HepG2 (cell line): ENCODE measurements at regions not wholly inside any gene's neighbourhood (a gene's known extent, or its start where the extent isn't known, plus 50 kb on each side); places are given as distances from the start of the nearest gene placed in this dataset.

Source experiments
- ATAC-seq: fragments of 200-7000 bp; cut with Tn5 transposase; 3 replicates; pipeline ENCODE4 v1.9.1; 2020; ENCODE audit warnings: mild to moderate bottlenecking, moderate library complexity
- BruUV-seq: library from RNA; stranded (reverse); fragments of 400-500 nt; replicated peaks from 2 replicates; lab custom pipeline; 2021; lab: Mats Ljungman, UMichigan
- CTCF ChIA-PET: fragments of 300-600 bp; formaldehyde crosslinking; extraction: SDS; loops from one replicate; lab custom pipeline; 2021; ENCODE audit warnings: low total read pairs, inconsistent platforms, low intra/inter-chr PET ratio; lab: Yijun Ruan, JAX
- POLR2A ChIA-PET: fragments of 350-600 bp; sonication (Branson Sonifier 250); formaldehyde crosslinking; loops from one replicate; lab custom pipeline; 2020; ENCODE audit warnings: antibody characterized with exemption, inconsistent platforms; lab: Yijun Ruan, JAX
- DNase-seq: peaks from one replicate; pipeline ENCODE4 v3.0.0-alpha.2; 2015; ENCODE audit warnings: low spot score
- FAIRE-seq: peaks from 3 replicates; lab custom pipeline; 2011; peaks lifted over from hg19 to GRCh38; lab: Jason Lieb, UNC
- H2AFZ ChIP-seq: one replicate; pipeline ENCODE4 v1.6.1; 2011; ENCODE audit warnings: low read length, inconsistent platforms
- H3K27ac ChIP-seq: fragments of 300-600 bp; 3 replicates; pipeline ENCODE4 v1.8.0; 2011; ENCODE audit warnings: mixed run types, mild to moderate bottlenecking, mixed read lengths, low read length, inconsistent platforms; ENCODE audit not compliant: insufficient read depth; ENCODE audit errors: extremely low read length
- H3K27me3 ChIP-seq, 2 experiments: fragments of 200-600 bp in 1 of 2; 2 replicates in 1 of 2; 3 replicates in 1 of 2; pipeline versions ENCODE4 v1.6.0 to v1.8.0; 2011; ENCODE audit warnings: low read length in 2 of 2, mild to moderate bottlenecking in 2 of 2, moderate library complexity in 2 of 2, inconsistent platforms in 1 of 2; ENCODE audit not compliant: insufficient read depth in 2 of 2, control insufficient read depth in 1 of 2
- H3K36me3 ChIP-seq, 2 experiments: fragments of 200-600 bp in 1 of 2; replicated peaks in 1 of 2; 2 replicates in 1 of 2; 3 replicates in 1 of 2; pipeline versions ENCODE4 v1.5.1 to v1.8.0; 2011; ENCODE audit warnings: low read length in 2 of 2, inconsistent platforms in 1 of 2; ENCODE audit not compliant: insufficient read depth in 2 of 2, control insufficient read depth in 1 of 2
- H3K4me1 ChIP-seq: 2 replicates; pipeline ENCODE4 v1.5.1; 2012; ENCODE audit warnings: low read length, inconsistent platforms; ENCODE audit not compliant: insufficient read depth
- H3K4me2 ChIP-seq: 2 replicates; pipeline ENCODE4 v1.6.0; 2011; ENCODE audit warnings: low read depth, low read length, inconsistent platforms
- H3K4me3 ChIP-seq, 3 experiments: fragments of 200-600 bp in 1 of 3; sonication (generic), shearing (Covaris generic) in 1 of 3; replicated peaks in 1 of 3; 2 replicates each; pipeline ENCODE4 v1.5.1; 2011 to 2016; ENCODE audit warnings: low read length in 3 of 3, inconsistent platforms in 2 of 3, low read depth in 2 of 3, mild to moderate bottlenecking in 2 of 3, control low read depth in 1 of 3, mixed read lengths in 1 of 3; ENCODE audit not compliant: insufficient read depth in 1 of 3
- H3K79me2 ChIP-seq: one replicate; pipeline ENCODE4 v1.6.1; 2011; ENCODE audit warnings: low read length, inconsistent platforms; ENCODE audit not compliant: insufficient read depth
- H3K9ac ChIP-seq: 2 replicates; pipeline ENCODE4 v1.6.0; 2011; ENCODE audit warnings: mild to moderate bottlenecking, low read depth, low read length, inconsistent platforms; ENCODE audit not compliant: insufficient read depth
- H3K9me3 ChIP-seq: 2 replicates; pipeline ENCODE4 v1.5.1; 2012; ENCODE audit warnings: mild to moderate bottlenecking, low read length
- H4K20me1 ChIP-seq: 2 replicates; pipeline ENCODE4 v1.6.0; 2011; ENCODE audit warnings: inconsistent platforms, mild to moderate bottlenecking, low read length, moderate library complexity; ENCODE audit not compliant: insufficient read depth
- CHCHD3 ChIP-seq: sonication (generic); formaldehyde crosslinking; IDR thresholded peaks from 2 replicates; pipeline ENCODE4 v1.8.0; 2022; ENCODE audit warnings: mild to moderate bottlenecking, missing genetic modification reagents, moderate library complexity
- FOXO1 ChIP-seq: sonication (generic); formaldehyde crosslinking; IDR thresholded peaks from 2 replicates; pipeline ENCODE4 v1.4.0; 2020; ENCODE audit warnings: missing genetic modification reagents
- FOXO4 ChIP-seq: sonication (generic); formaldehyde crosslinking; conservative IDR thresholded peaks from 2 replicates; pipeline ENCODE4 v1.8.1; 2023; ENCODE audit warnings: missing genetic modification reagents
- GATAD2A ChIP-seq: IDR thresholded peaks from 2 replicates; pipeline ENCODE4 v1.6.1; 2016
- MIER3 ChIP-seq: IDR thresholded peaks from 2 replicates; pipeline ENCODE4 v1.6.1; 2016; ENCODE audit warnings: missing compliant biosample characterization, borderline replicate concordance
- NCOA1 ChIP-seq: sonication (generic); formaldehyde crosslinking; IDR thresholded peaks from 2 replicates; pipeline ENCODE4 v1.9.0; 2021; ENCODE audit warnings: missing genetic modification reagents
- NR2C2 ChIP-seq: sonication (generic); formaldehyde crosslinking; IDR thresholded peaks from 2 replicates; pipeline ENCODE4 v1.4.0; 2020; ENCODE audit warnings: missing genetic modification reagents, mild to moderate bottlenecking, moderate library complexity, borderline replicate concordance
- PAWR ChIP-seq: sonication (generic); formaldehyde crosslinking; IDR thresholded peaks from 2 replicates; pipeline ENCODE4 v1.4.0; 2020; ENCODE audit warnings: missing genetic modification reagents, mild to moderate bottlenecking, borderline replicate concordance
- PCBP1 ChIP-seq: fragments of 200-400 bp; formaldehyde crosslinking; IDR thresholded peaks from 2 replicates; pipeline ENCODE4 v1.6.1; 2017; ENCODE audit warnings: mild to moderate bottlenecking, low read depth, low read length, borderline replicate concordance
- SALL2 ChIP-seq: sonication (generic); formaldehyde crosslinking; IDR thresholded peaks from 2 replicates; pipeline ENCODE4 v1.8.1; 2023; ENCODE audit warnings: mild to moderate bottlenecking, missing genetic modification reagents, inconsistent platforms
- SCMH1 ChIP-seq: sonication (generic); formaldehyde crosslinking; IDR thresholded peaks from 2 replicates; pipeline ENCODE4 v1.9.0; 2021; ENCODE audit warnings: missing genetic modification reagents, mild to moderate bottlenecking, borderline replicate concordance
- ZBTB43 ChIP-seq: sonication (generic); formaldehyde crosslinking; conservative IDR thresholded peaks from 2 replicates; pipeline ENCODE4 v1.4.0; 2020; ENCODE audit warnings: missing genetic modification reagents
- ZHX1 ChIP-seq: sonication (generic); formaldehyde crosslinking; IDR thresholded peaks from 2 replicates; pipeline ENCODE4 v1.8.1; 2022; ENCODE audit warnings: low read depth, mild to moderate bottlenecking, missing genetic modification reagents
- ZMYM4 ChIP-seq: sonication (generic); formaldehyde crosslinking; IDR thresholded peaks from 2 replicates; pipeline ENCODE4 v1.8.1; 2023; ENCODE audit warnings: mild to moderate bottlenecking, missing genetic modification reagents
- ZNF160 ChIP-seq: sonication (generic); formaldehyde crosslinking; IDR thresholded peaks from 2 replicates; pipeline ENCODE4 v1.8.0; 2022; ENCODE audit warnings: mild to moderate bottlenecking, inconsistent platforms, missing genetic modification reagents
- ZNF570 ChIP-seq: sonication (generic); formaldehyde crosslinking; IDR thresholded peaks from 2 replicates; pipeline ENCODE4 v1.4.0; 2020; ENCODE audit warnings: mild to moderate bottlenecking, missing genetic modification reagents, borderline replicate concordance
- WGBS: methylation state at CpG from one replicate; pipeline ENCODE4 v1.1.6; 2017; ENCODE audit warnings: low lambda C conversion rate; 5-methylcytosine and 5-hydroxymethylcytosine counted together
- in situ Hi-C: cut with HindIII; loops from 2 replicates; pipeline ENCODE4 v1.10.0; 2017; ENCODE audit warnings: low pct_unique_long_range_greater_than_20kb; ENCODE audit not compliant: extremely low pct_ligation_motif_present
- intact Hi-C: fragments of 100-400 bp; cut with micrococcal nuclease; formaldehyde crosslinking; loops from one replicate; pipeline ENCODE4 v1.10.0; 2022; ENCODE audit not compliant: unreplicated experiment

GRCh38 chr5:34497470-34497808 lies 158.7 kb upstream of the RAI14 start:
- peaks cover 0 to 3% of the 10 kb centered on the region in 2 experiments; a peak in 1 of 5 replicates for H3K27me3 ChIP-seq
- FAIRE-seq (no peak), DNase-seq (no peak), ATAC-seq (no peak)
- H3K4me3 ChIP-seq, result no peak overlapping the region
- CTCF ChIA-PET, result no interaction called here
- no peaks in the 10 kb centered on the region for H3K36me3 ChIP-seq
- WGBS, result 90% methylated on average over 3 of the region's 3 CpGs
- no peaks in the 10 kb centered on the region for H4K20me1 ChIP-seq
- no TSS peak for BruUV-seq
- no peaks in the 10 kb centered on the region for H3K9me3 ChIP-seq
- no peak overlapping the region for H2AFZ ChIP-seq
- H3K27ac ChIP-seq, result no peak overlapping the region
- H3K4me1 ChIP-seq, result peaks cover 65% of the 10 kb centered on the region
- in situ Hi-C loops (no loop called here), intact Hi-C loops (no loop called here)
- POLR2A ChIA-PET, result interaction anchor here (0.7 kb wide), 1 partner anchor 10 kb away, joined by 3 read pairs; no protein-coding TSS in a partner anchor
- no peaks in the 10 kb centered on the region for H3K79me2 ChIP-seq
- H3K4me2 ChIP-seq, result no peak overlapping the region
- TF ChIP-seq FOXO4 (CRISPR knock-in tag), result no peak
- no peak for TF ChIP-seq ZNF570
- TF ChIP-seq ZNF160 (CRISPR knock-in tag), result no peak
- no peak for TF ChIP-seq NR2C2 (CRISPR knock-in tag)
- no peak for TF ChIP-seq SALL2 (CRISPR knock-in tag)
- TF ChIP-seq ZMYM4, result no peak
- TF ChIP-seq ZHX1 (CRISPR knock-in tag), result no peak
- TF ChIP-seq ZBTB43 (CRISPR knock-in tag), result no peak
- TF ChIP-seq SCMH1 (CRISPR knock-in tag), result no peak
- no peak for TF ChIP-seq MIER3
- TF ChIP-seq FOXO1, result no peak
- TF ChIP-seq PCBP1, result no peak
- TF ChIP-seq GATAD2A (CRISPR knock-in tag), result no peak
- no peak for TF ChIP-seq NCOA1
- TF ChIP-seq PAWR (CRISPR knock-in tag), result no peak
- no peak for TF ChIP-seq CHCHD3 (CRISPR knock-in tag)
- no peak overlapping the region for H3K9ac ChIP-seq
